ENCODE measurements at regions not wholly inside any gene's neighbourhood (a gene's known extent, or its start where the extent isn't known, plus 50 kb on each side); places are given as distances from the start of the nearest gene placed in this dataset.

- TF ChIP-seq EZH2 (IDR thresholded peaks at IDR 0.05; ENCODE audit: low read depth) (no peak), CTCF (conservative IDR thresholded peaks at IDR 0.05) (no peak)
These were observed 719.2 kb upstream of the MBL2 start for GRCh38 chr10:53491774-53492173.
